Esophagus squamous epithelium (tissue), 4 donors: ENCODE measurements at regions not wholly inside any gene's neighbourhood (a gene's known extent, or its start where the extent isn't known, plus 50 kb on each side); places are given as distances from the start of the nearest gene placed in this dataset.

Experiments used
- POLR2A ChIP-seq, 4 donors: fragments of 450-650 bp; IDR thresholded peaks; one replicate each; pipeline ENCODE4 v1.6.1; 2017; ENCODE audit warnings: antibody characterized with exemption in 4 of 4, mild to moderate bottlenecking in 4 of 4, moderate library complexity in 3 of 4
- TF ChIP-seq, protein P1 (sequence below), 6 experiments: fragments of 450-650 bp in 4 of 6; fragments of 200-600 bp in 2 of 6; sonication (generic) in 2 of 6; IDR thresholded peaks; one replicate each; pipeline ENCODE4 v1.5.1; 2016 to 2019; ENCODE audit warnings: antibody characterized with exemption in 6 of 6, mild to moderate bottlenecking in 4 of 6, moderate library complexity in 4 of 6

DNA sequence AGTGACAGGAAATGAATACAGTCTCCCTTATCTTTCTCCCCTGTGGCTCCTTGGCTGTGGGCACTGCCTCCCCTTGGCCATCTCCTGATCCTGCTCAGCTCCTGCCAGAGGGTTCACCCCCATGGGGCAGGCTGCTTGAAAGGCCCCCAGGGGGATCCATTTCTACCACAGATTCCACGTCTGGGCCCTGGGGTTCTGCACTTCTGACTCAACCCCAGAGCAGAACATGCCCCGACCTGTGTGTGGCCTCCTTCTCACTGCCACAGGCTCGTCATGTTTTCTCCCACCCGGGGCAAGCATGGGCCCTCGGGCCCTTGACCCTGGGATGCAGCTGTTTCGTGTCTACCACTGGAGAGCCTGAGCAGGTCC, 122.2 kb downstream of the ACKR3 start:
- TF ChIP-seq, protein P1, sequence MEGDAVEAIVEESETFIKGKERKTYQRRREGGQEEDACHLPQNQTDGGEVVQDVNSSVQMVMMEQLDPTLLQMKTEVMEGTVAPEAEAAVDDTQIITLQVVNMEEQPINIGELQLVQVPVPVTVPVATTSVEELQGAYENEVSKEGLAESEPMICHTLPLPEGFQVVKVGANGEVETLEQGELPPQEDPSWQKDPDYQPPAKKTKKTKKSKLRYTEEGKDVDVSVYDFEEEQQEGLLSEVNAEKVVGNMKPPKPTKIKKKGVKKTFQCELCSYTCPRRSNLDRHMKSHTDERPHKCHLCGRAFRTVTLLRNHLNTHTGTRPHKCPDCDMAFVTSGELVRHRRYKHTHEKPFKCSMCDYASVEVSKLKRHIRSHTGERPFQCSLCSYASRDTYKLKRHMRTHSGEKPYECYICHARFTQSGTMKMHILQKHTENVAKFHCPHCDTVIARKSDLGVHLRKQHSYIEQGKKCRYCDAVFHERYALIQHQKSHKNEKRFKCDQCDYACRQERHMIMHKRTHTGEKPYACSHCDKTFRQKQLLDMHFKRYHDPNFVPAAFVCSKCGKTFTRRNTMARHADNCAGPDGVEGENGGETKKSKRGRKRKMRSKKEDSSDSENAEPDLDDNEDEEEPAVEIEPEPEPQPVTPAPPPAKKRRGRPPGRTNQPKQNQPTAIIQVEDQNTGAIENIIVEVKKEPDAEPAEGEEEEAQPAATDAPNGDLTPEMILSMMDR (IDR thresholded peaks at IDR 0.05): no peak
- TF ChIP-seq POLR2A (IDR thresholded peaks at IDR 0.05): no peak
